ENCODE measurements at regions not wholly inside any gene's neighbourhood (a gene's known extent, or its start where the extent isn't known, plus 50 kb on each side); places are given as distances from the start of the nearest gene placed in this dataset.

DNA sequence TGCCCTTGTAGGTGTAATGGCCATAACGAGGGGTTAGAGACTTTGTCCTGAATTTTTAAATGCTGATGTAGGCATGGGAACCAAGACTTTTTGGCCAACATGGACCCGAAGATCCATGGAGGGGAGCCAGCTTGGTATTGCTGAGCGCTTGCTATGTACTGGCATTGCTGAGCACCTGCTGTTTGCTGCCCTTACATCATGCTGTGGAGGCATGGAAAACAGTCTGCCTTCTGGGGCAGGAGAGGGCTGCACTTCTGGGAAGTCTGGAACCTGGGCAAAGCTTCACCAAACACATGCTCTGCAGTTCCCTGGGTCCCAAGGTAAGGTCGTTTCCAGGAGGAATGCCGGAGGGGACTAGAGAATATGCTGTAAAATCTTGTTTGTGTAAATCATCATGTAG lies 86.3 kb upstream of the CNIH3 start:
- Histone ChIP-seq H3K36me3 (ENCODE audit: control insufficient read depth in 5 of 5, insufficient read depth in 5 of 5, low read length in 5 of 5) (no peaks in the 10 kb centered on the region), H3K4me1 (ENCODE audit: control insufficient read depth in 5 of 5, insufficient read depth in 5 of 5, low read length in 5 of 5) (no peaks in the 10 kb centered on the region), H3K4me3 (ENCODE audit: low read depth in 1 of 5, low read length in 5 of 5) (no peak overlapping the region), H3K9ac (ENCODE audit: low read length in 5 of 5) (no peak overlapping the region), H3K27me3 (ENCODE audit: control insufficient read depth in 5 of 5, insufficient read depth in 4 of 5, low read length in 5 of 5) (no peaks in the 10 kb centered on the region), H3K27ac (ENCODE audit: low read depth, low read length) (no peak overlapping the region), H3K9me3 (ENCODE audit: control insufficient read depth in 5 of 5, low read length in 5 of 5) (no peaks in the 10 kb centered on the region)

DNA sequence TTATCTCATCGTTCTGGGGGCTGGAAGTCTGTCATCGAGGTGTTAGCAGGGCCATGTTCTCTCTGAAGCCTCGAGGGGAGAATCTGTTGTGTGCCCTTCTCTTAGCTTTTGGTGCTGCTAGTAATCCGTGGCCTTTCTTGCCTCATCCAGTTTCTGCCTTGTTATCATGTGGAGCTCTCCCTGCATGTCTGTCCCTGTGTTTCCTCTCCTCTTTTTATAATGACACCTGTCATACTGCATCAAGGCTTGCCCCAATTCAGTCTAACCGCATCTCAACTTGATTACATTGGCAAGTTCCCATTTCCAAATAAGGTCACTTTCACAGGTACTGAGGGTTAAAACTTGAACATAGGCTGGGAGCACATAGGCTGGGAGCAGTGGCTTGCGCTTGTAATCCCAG lies 82.6 kb upstream of the CNIH3 start:
- Histone ChIP-seq H3K4me3 (ENCODE audit: low read depth in 1 of 5, low read length in 5 of 5) (no peak overlapping the region), H3K27ac (ENCODE audit: low read depth, low read length) (no peak overlapping the region), H3K27me3 (ENCODE audit: control insufficient read depth in 5 of 5, insufficient read depth in 4 of 5, low read length in 5 of 5) (no peaks in the 10 kb centered on the region)

DNA sequence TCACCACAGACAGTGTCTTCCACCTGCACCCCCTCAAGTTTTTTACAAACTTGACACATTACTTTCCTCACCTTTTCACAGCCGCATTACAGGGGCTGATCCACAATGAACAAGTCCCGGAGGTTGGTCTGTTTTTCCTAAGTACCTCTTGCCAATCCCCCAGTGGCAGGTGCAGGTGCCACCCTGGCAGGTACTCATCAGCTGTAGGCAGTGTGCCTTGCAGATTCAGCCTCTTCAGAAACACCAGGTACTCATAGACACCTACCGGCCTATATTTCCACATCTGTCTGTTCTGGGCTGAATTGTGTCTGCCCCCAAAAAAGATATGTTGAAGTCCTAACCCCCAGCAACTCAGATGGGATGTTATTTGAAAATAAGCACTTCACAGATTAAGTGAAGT lies 81.4 kb upstream of the CNIH3 start:
- Histone ChIP-seq H3K9me3 (ENCODE audit: control insufficient read depth in 5 of 5, low read length in 5 of 5) (no peaks in the 10 kb centered on the region), H3K27ac (ENCODE audit: low read depth, low read length) (no peak overlapping the region), H3K27me3 (ENCODE audit: control insufficient read depth in 5 of 5, insufficient read depth in 4 of 5, low read length in 5 of 5) (no peaks in the 10 kb centered on the region), H3K9ac (ENCODE audit: low read length in 5 of 5) (no peak overlapping the region), H3K4me1 (ENCODE audit: control insufficient read depth in 5 of 5, insufficient read depth in 5 of 5, low read length in 5 of 5) (no peaks in the 10 kb centered on the region), H3K36me3 (ENCODE audit: control insufficient read depth in 5 of 5, insufficient read depth in 5 of 5, low read length in 5 of 5) (no peaks in the 10 kb centered on the region), H3K4me3 (ENCODE audit: low read depth in 1 of 5, low read length in 5 of 5) (no peak overlapping the region)

More for the DNA sequence above, 82.6 kb upstream of the CNIH3 start:
- Histone ChIP-seq H3K9ac (ENCODE audit: low read length in 5 of 5) (no peak overlapping the region), H3K9me3 (ENCODE audit: control insufficient read depth in 5 of 5, low read length in 5 of 5) (no peaks in the 10 kb centered on the region), H3K36me3 (ENCODE audit: control insufficient read depth in 5 of 5, insufficient read depth in 5 of 5, low read length in 5 of 5) (no peaks in the 10 kb centered on the region), H3K4me1 (ENCODE audit: control insufficient read depth in 5 of 5, insufficient read depth in 5 of 5, low read length in 5 of 5) (no peaks in the 10 kb centered on the region)

GRCh38 chr1:224535641-224536040 lies 80.5 kb upstream of the CNIH3 start:
- Histone ChIP-seq H3K9ac (ENCODE audit: low read length in 5 of 5) (no peak overlapping the region), H3K27ac (ENCODE audit: low read depth, low read length) (no peak overlapping the region), H3K4me3 (ENCODE audit: low read depth in 1 of 5, low read length in 5 of 5) (no peak overlapping the region), H3K4me1 (ENCODE audit: control insufficient read depth in 5 of 5, insufficient read depth in 5 of 5, low read length in 5 of 5) (peaks cover 0 to 7% (median 0%) of the 10 kb centered on the region in 5 donors), H3K9me3 (ENCODE audit: control insufficient read depth in 5 of 5, low read length in 5 of 5) (no peaks in the 10 kb centered on the region), H3K27me3 (ENCODE audit: control insufficient read depth in 5 of 5, insufficient read depth in 4 of 5, low read length in 5 of 5) (no peaks in the 10 kb centered on the region), H3K36me3 (ENCODE audit: control insufficient read depth in 5 of 5, insufficient read depth in 5 of 5, low read length in 5 of 5) (no peaks in the 10 kb centered on the region)

DNA sequence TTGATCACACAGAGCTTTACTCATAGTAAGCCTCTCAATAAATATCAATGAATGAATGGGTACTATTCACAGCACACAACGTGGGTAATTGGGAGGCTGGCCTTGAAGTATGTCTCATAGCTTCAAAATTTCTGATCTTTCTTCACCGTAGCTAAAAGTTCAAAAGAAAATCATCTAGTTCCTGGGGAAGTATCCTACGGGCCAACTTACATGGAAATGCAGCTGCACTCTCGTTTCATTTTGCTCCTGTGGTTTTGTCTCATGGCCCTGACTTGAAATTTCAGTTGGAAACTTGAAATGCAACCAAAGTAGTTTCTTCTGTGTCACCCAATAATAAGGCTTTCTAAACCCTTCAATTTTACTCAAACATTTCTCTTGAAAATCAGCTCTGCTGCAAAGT lies 76.1 kb upstream of the CNIH3 start:
- H3K36me3 ChIP-seq (ENCODE audit: control insufficient read depth in 5 of 5, insufficient read depth in 5 of 5, low read length in 5 of 5): no peaks in the 10 kb centered on the region
- H3K27me3 ChIP-seq (ENCODE audit: control insufficient read depth in 5 of 5, insufficient read depth in 4 of 5, low read length in 5 of 5): no peaks in the 10 kb centered on the region
- peaks cover 0 to 32% (median 9%) of the 10 kb centered on the region in 5 donors for H3K4me1 ChIP-seq (ENCODE audit: control insufficient read depth in 5 of 5, insufficient read depth in 5 of 5, low read length in 5 of 5)
- H3K9me3 ChIP-seq (ENCODE audit: control insufficient read depth in 5 of 5, low read length in 5 of 5): no peaks in the 10 kb centered on the region
- H3K4me3 ChIP-seq (ENCODE audit: low read depth in 1 of 5, low read length in 5 of 5): no peak overlapping the region
- H3K9ac ChIP-seq (ENCODE audit: low read length in 5 of 5): no peak overlapping the region
- H3K27ac ChIP-seq (ENCODE audit: low read depth, low read length): no peak overlapping the region

GRCh38 chr1:224540535-224540934 lies 75.6 kb upstream of the CNIH3 start:
- Histone ChIP-seq H3K27me3 (ENCODE audit: control insufficient read depth in 5 of 5, insufficient read depth in 4 of 5, low read length in 5 of 5) (no peaks in the 10 kb centered on the region), H3K9ac (ENCODE audit: low read length in 5 of 5) (no peak overlapping the region), H3K4me1 (ENCODE audit: control insufficient read depth in 5 of 5, insufficient read depth in 5 of 5, low read length in 5 of 5) (peaks cover 0 to 32% (median 9%) of the 10 kb centered on the region in 5 donors)

GRCh38 chr1:224541072-224541790 lies 74.9 kb upstream of the CNIH3 start:
- Histone ChIP-seq H3K4me3 (ENCODE audit: low read depth in 1 of 5, low read length in 5 of 5) (no peak overlapping the region), H3K27me3 (ENCODE audit: control insufficient read depth in 5 of 5, insufficient read depth in 4 of 5, low read length in 5 of 5) (no peaks in the 10 kb centered on the region), H3K9ac (ENCODE audit: low read length in 5 of 5) (no peak overlapping the region), H3K27ac (ENCODE audit: low read depth, low read length) (no peak overlapping the region), H3K36me3 (ENCODE audit: control insufficient read depth in 5 of 5, insufficient read depth in 5 of 5, low read length in 5 of 5) (no peaks in the 10 kb centered on the region), H3K4me1 (ENCODE audit: control insufficient read depth in 5 of 5, insufficient read depth in 5 of 5, low read length in 5 of 5) (peaks cover 0 to 32% (median 9%) of the 10 kb centered on the region in 5 donors), H3K9me3 (ENCODE audit: control insufficient read depth in 5 of 5, low read length in 5 of 5) (no peaks in the 10 kb centered on the region)

More at GRCh38 chr1:224540535-224540934, 75.6 kb upstream of the CNIH3 start:
- Histone ChIP-seq H3K27ac (ENCODE audit: low read depth, low read length) (no peak overlapping the region), H3K9me3 (ENCODE audit: control insufficient read depth in 5 of 5, low read length in 5 of 5) (no peaks in the 10 kb centered on the region), H3K36me3 (ENCODE audit: control insufficient read depth in 5 of 5, insufficient read depth in 5 of 5, low read length in 5 of 5) (no peaks in the 10 kb centered on the region), H3K4me3 (ENCODE audit: low read depth in 1 of 5, low read length in 5 of 5) (no peak overlapping the region)

GRCh38 chr1:224541901-224542630 lies 74.1 kb upstream of the CNIH3 start:
- Histone ChIP-seq H3K9me3 (ENCODE audit: control insufficient read depth in 5 of 5, low read length in 5 of 5) (no peaks in the 10 kb centered on the region), H3K27ac (ENCODE audit: low read depth, low read length) (no peak overlapping the region), H3K4me3 (ENCODE audit: low read depth in 1 of 5, low read length in 5 of 5) (no peak overlapping the region), H3K36me3 (ENCODE audit: control insufficient read depth in 5 of 5, insufficient read depth in 5 of 5, low read length in 5 of 5) (no peaks in the 10 kb centered on the region), H3K9ac (ENCODE audit: low read length in 5 of 5) (no peak overlapping the region), H3K27me3 (ENCODE audit: control insufficient read depth in 5 of 5, insufficient read depth in 4 of 5, low read length in 5 of 5) (no peaks in the 10 kb centered on the region), H3K4me1 (ENCODE audit: control insufficient read depth in 5 of 5, insufficient read depth in 5 of 5, low read length in 5 of 5) (peaks cover 0 to 32% (median 9%) of the 10 kb centered on the region in 5 donors)

- Histone ChIP-seq H3K27me3 (ENCODE audit: control insufficient read depth in 5 of 5, insufficient read depth in 4 of 5, low read length in 5 of 5) (no peaks in the 10 kb centered on the region), H3K36me3 (ENCODE audit: control insufficient read depth in 5 of 5, insufficient read depth in 5 of 5, low read length in 5 of 5) (no peaks in the 10 kb centered on the region), H3K4me1 (ENCODE audit: control insufficient read depth in 5 of 5, insufficient read depth in 5 of 5, low read length in 5 of 5) (peaks cover 0 to 32% (median 9%) of the 10 kb centered on the region in 5 donors), H3K9ac (ENCODE audit: low read length in 5 of 5) (no peak overlapping the region), H3K27ac (ENCODE audit: low read depth, low read length) (no peak overlapping the region), H3K9me3 (ENCODE audit: control insufficient read depth in 5 of 5, low read length in 5 of 5) (no peaks in the 10 kb centered on the region), H3K4me3 (ENCODE audit: low read depth in 1 of 5, low read length in 5 of 5) (no peak overlapping the region)
Measured at GRCh38 chr1:224542783-224543440, 73.2 kb upstream of the CNIH3 start.

DNA sequence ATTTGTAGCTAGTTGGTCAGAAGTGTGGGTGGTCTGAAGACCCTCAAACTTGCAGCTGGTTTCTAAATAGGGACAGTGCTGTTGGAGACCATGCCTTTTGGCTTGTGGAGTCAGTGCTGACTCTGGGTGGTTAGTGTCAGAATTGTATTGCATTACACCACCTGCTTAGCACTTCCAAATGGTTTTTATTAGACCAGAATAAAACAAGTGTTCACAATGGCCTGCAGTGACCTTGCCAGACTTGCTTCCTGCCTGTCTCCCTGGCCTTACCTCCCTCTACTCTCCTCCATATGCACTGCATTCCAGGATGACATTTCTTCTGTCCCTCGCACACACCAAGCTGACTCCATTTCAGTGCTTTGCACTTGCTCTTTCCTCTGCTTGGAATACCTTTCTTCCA lies 72.7 kb upstream of the CNIH3 start:
- no peak overlapping the region for H3K27ac ChIP-seq (ENCODE audit: low read depth, low read length)
- no peaks in the 10 kb centered on the region for H3K27me3 ChIP-seq (ENCODE audit: control insufficient read depth in 5 of 5, insufficient read depth in 4 of 5, low read length in 5 of 5)
- H3K9ac ChIP-seq (ENCODE audit: low read length in 5 of 5): no peak overlapping the region
- H3K4me3 ChIP-seq (ENCODE audit: low read depth in 1 of 5, low read length in 5 of 5): no peak overlapping the region
- peaks cover 0 to 32% (median 9%) of the 10 kb centered on the region in 5 donors for H3K4me1 ChIP-seq (ENCODE audit: control insufficient read depth in 5 of 5, insufficient read depth in 5 of 5, low read length in 5 of 5)
- H3K9me3 ChIP-seq (ENCODE audit: control insufficient read depth in 5 of 5, low read length in 5 of 5): no peaks in the 10 kb centered on the region
- no peaks in the 10 kb centered on the region for H3K36me3 ChIP-seq (ENCODE audit: control insufficient read depth in 5 of 5, insufficient read depth in 5 of 5, low read length in 5 of 5)
